ENCODE measurements at regions not wholly inside any gene's neighbourhood (a gene's known extent, or its start where the extent isn't known, plus 50 kb on each side); places are given as distances from the start of the nearest gene placed in this dataset.
"Not testable (repeated sequence)": the region's sequence is repeated elsewhere in the genome, so short reads cannot be mapped to it uniquely, and the experiment has no call there.

- no peak overlapping the region for H3K4me3 ChIP-seq
- no peak for DNase-seq
- H3K4me1 ChIP-seq: no peaks in the 10 kb centered on the region
- no peaks in the 10 kb centered on the region for H3K36me3 ChIP-seq
- H3K9me3 ChIP-seq (replicated peaks): no peaks in the 10 kb centered on the region
- H3K27me3 ChIP-seq: no peaks in the 10 kb centered on the region
- H3K27ac ChIP-seq: no peak overlapping the region
These were observed 585.1 kb downstream of the PTPRC start for GRCh38 chr1:199223936-199224335.

- Histone ChIP-seq H3K27ac (no peak overlapping the region), H3K4me1 (no peaks in the 10 kb centered on the region), H3K36me3 (no peaks in the 10 kb centered on the region), H3K9me3 (replicated peaks) (no peaks in the 10 kb centered on the region), H3K4me3 (no peak overlapping the region), H3K27me3 (no peaks in the 10 kb centered on the region)
- DNase-seq: no peak
These were observed 587.3 kb downstream of the PTPRC start for GRCh38 chr1:199226163-199226562.

GRCh38 chr1:199242147-199242546, 603.3 kb downstream of the PTPRC start:
- H3K9me3 ChIP-seq (replicated peaks): no peaks in the 10 kb centered on the region
- no peaks in the 10 kb centered on the region for H3K36me3 ChIP-seq
- H3K27me3 ChIP-seq: no peaks in the 10 kb centered on the region
- H3K27ac ChIP-seq: no peak overlapping the region
- no peak overlapping the region for H3K4me3 ChIP-seq
- DNase-seq: no peak
- no peaks in the 10 kb centered on the region for H3K4me1 ChIP-seq

GRCh38 chr1:199242601-199243000, 603.8 kb downstream of the PTPRC start:
- Histone ChIP-seq H3K27ac (no peak overlapping the region), H3K27me3 (no peaks in the 10 kb centered on the region), H3K4me3 (no peak overlapping the region), H3K36me3 (no peaks in the 10 kb centered on the region), H3K9me3 (replicated peaks) (no peaks in the 10 kb centered on the region), H3K4me1 (no peaks in the 10 kb centered on the region)
- DNase-seq: no peak

- H3K4me3 ChIP-seq: no peak overlapping the region
- H3K9me3 ChIP-seq (replicated peaks): no peaks in the 10 kb centered on the region
- no peaks in the 10 kb centered on the region for H3K27me3 ChIP-seq
- no peak overlapping the region for H3K27ac ChIP-seq
- peak; percentile 38 to 61 for DNase-seq
- H3K4me1 ChIP-seq: no peaks in the 10 kb centered on the region
- no peaks in the 10 kb centered on the region for H3K36me3 ChIP-seq
These were observed 604.7 kb downstream of the PTPRC start for GRCh38 chr1:199243423-199244061.

GRCh38 chr1:199245946-199246345, 607.1 kb downstream of the PTPRC start:
- no peaks in the 10 kb centered on the region for H3K27me3 ChIP-seq
- no peaks in the 10 kb centered on the region for H3K36me3 ChIP-seq
- no peak overlapping the region for H3K4me3 ChIP-seq
- DNase-seq: no peak
- H3K4me1 ChIP-seq: no peaks in the 10 kb centered on the region
- H3K9me3 ChIP-seq (replicated peaks): no peaks in the 10 kb centered on the region
- no peak overlapping the region for H3K27ac ChIP-seq

GRCh38 chr1:199246716-199247115, 607.9 kb downstream of the PTPRC start:
- Histone ChIP-seq H3K4me3 (no peak overlapping the region), H3K27me3 (no peaks in the 10 kb centered on the region), H3K36me3 (no peaks in the 10 kb centered on the region), H3K4me1 (no peaks in the 10 kb centered on the region), H3K27ac (no peak overlapping the region), H3K9me3 (replicated peaks) (no peaks in the 10 kb centered on the region)
- DNase-seq: no peak

GRCh38 chr1:199247891-199248290, 609.1 kb downstream of the PTPRC start:
- no peaks in the 10 kb centered on the region for H3K36me3 ChIP-seq
- H3K4me1 ChIP-seq: no peaks in the 10 kb centered on the region
- no peaks in the 10 kb centered on the region for H3K27me3 ChIP-seq
- DNase-seq: no peak
- H3K4me3 ChIP-seq: no peak overlapping the region
- H3K27ac ChIP-seq: no peak overlapping the region
- no peaks in the 10 kb centered on the region for H3K9me3 ChIP-seq (replicated peaks)

- DNase-seq: not testable (repeated sequence)
These were observed 615.2 kb downstream of the PTPRC start for GRCh38 chr1:199254040-199254439.

GRCh38 chr1:199261328-199261727, 622.5 kb downstream of the PTPRC start:
- Histone ChIP-seq H3K4me3 (no peak overlapping the region), H3K36me3 (no peaks in the 10 kb centered on the region)

More at GRCh38 chr1:199254040-199254439, 615.2 kb downstream of the PTPRC start:
- H3K36me3 ChIP-seq; H3K27ac ChIP-seq; H3K4me1 ChIP-seq; H3K9me3 ChIP-seq (replicated peaks); H3K27me3 ChIP-seq; H3K4me3 ChIP-seq: not testable (repeated sequence)

GRCh38 chr1:199264283-199264682, 625.4 kb downstream of the PTPRC start:
- Histone ChIP-seq H3K27ac (no peak overlapping the region), H3K27me3 (no peaks in the 10 kb centered on the region), H3K9me3 (replicated peaks) (no peaks in the 10 kb centered on the region), H3K4me3 (no peak overlapping the region), H3K36me3 (no peaks in the 10 kb centered on the region), H3K4me1 (no peaks in the 10 kb centered on the region)
- no peak for DNase-seq

More at GRCh38 chr1:199261328-199261727, 622.5 kb downstream of the PTPRC start:
- Histone ChIP-seq H3K9me3 (replicated peaks) (no peaks in the 10 kb centered on the region), H3K27ac (no peak overlapping the region), H3K4me1 (no peaks in the 10 kb centered on the region), H3K27me3 (no peaks in the 10 kb centered on the region)
- no peak for DNase-seq

- Histone ChIP-seq H3K4me1 (no peaks in the 10 kb centered on the region), H3K27ac (no peak overlapping the region), H3K4me3 (no peak overlapping the region), H3K9me3 (replicated peaks) (no peaks in the 10 kb centered on the region), H3K27me3 (no peaks in the 10 kb centered on the region), H3K36me3 (no peaks in the 10 kb centered on the region)
- DNase-seq: no peak
These were observed 626.1 kb downstream of the PTPRC start for GRCh38 chr1:199264911-199265310.

GRCh38 chr1:199265319-199265718, 626.5 kb downstream of the PTPRC start:
- Histone ChIP-seq H3K27ac (no peak overlapping the region), H3K4me1 (no peaks in the 10 kb centered on the region), H3K36me3 (no peaks in the 10 kb centered on the region), H3K9me3 (replicated peaks) (no peaks in the 10 kb centered on the region), H3K27me3 (no peaks in the 10 kb centered on the region), H3K4me3 (no peak overlapping the region)
- no peak for DNase-seq

GRCh38 chr1:199269241-199269640, 630.4 kb downstream of the PTPRC start:
- H3K4me1 ChIP-seq: peaks cover 22% of the 10 kb centered on the region
- DNase-seq: no peak
- no peaks in the 10 kb centered on the region for H3K27me3 ChIP-seq
- no peak overlapping the region for H3K4me3 ChIP-seq
- H3K36me3 ChIP-seq: no peaks in the 10 kb centered on the region
- H3K27ac ChIP-seq: no peak overlapping the region
- no peaks in the 10 kb centered on the region for H3K9me3 ChIP-seq (replicated peaks)

- H3K4me1 ChIP-seq: peaks cover 24% of the 10 kb centered on the region
- no peak overlapping the region for H3K4me3 ChIP-seq
- no peaks in the 10 kb centered on the region for H3K9me3 ChIP-seq (replicated peaks)
- H3K27ac ChIP-seq: no peak overlapping the region
- no peaks in the 10 kb centered on the region for H3K27me3 ChIP-seq
- DNase-seq: no peak
- H3K36me3 ChIP-seq: no peaks in the 10 kb centered on the region
These were observed 633.3 kb downstream of the PTPRC start for GRCh38 chr1:199272139-199272544.

GRCh38 chr1:199272628-199273086, 633.8 kb downstream of the PTPRC start:
- H3K4me1 ChIP-seq: peaks cover 24% of the 10 kb centered on the region
- H3K9me3 ChIP-seq (replicated peaks): no peaks in the 10 kb centered on the region
- DNase-seq: peak; percentile 41 to 43
- no peak overlapping the region for H3K27ac ChIP-seq
- H3K4me3 ChIP-seq: no peak overlapping the region
- H3K36me3 ChIP-seq: no peaks in the 10 kb centered on the region
- H3K27me3 ChIP-seq: no peaks in the 10 kb centered on the region

All from SJCRH30 (cell line).